HAP-1 (cell line): ENCODE measurements at regions not wholly inside any gene's neighbourhood (a gene's known extent, or its start where the extent isn't known, plus 50 kb on each side); places are given as distances from the start of the nearest gene placed in this dataset.
"Not testable (repeated sequence)": the region's sequence is repeated elsewhere in the genome, so short reads cannot be mapped to it uniquely, and the experiment has no call there.

Experiments
- DNase-seq, 2 experiments: peaks; one replicate each; pipeline ENCODE4 v3.0.0-alpha.2; 2016 to 2020; ENCODE audit warnings: low spot score in 2 of 2
- H3K27me3 ChIP-seq: fragments of 250-450 bp; sonication (Bioruptor Pico); 2 replicates; pipeline ENCODE4 v1.5.1; 2020; ENCODE audit warnings: low read depth, mild to moderate bottlenecking, moderate library complexity
- H3K36me3 ChIP-seq: fragments of 250-450 bp; sonication (Bioruptor Pico); replicated peaks from 2 replicates; pipeline ENCODE4 v1.5.1; 2020; ENCODE audit warnings: mild to moderate bottlenecking
- H3K4me1 ChIP-seq: fragments of 250-450 bp; sonication (Bioruptor Pico); 2 replicates; pipeline ENCODE4 v1.5.1; 2020; ENCODE audit warnings: mild to moderate bottlenecking
- H3K4me3 ChIP-seq: fragments of 250-450 bp; sonication (Bioruptor Pico); 2 replicates; pipeline ENCODE4 v1.5.1; 2020; ENCODE audit warnings: mild to moderate bottlenecking, moderate library complexity
- H3K9me3 ChIP-seq: fragments of 250-450 bp; sonication (Bioruptor Pico); 2 replicates; pipeline ENCODE4 v1.5.1; 2020; ENCODE audit warnings: mild to moderate bottlenecking, moderate library complexity
- in situ Hi-C: fragments of 300-500 bp; cut with MboI; formaldehyde crosslinking; loops from 3 replicates; pipeline ENCODE4 v1.14.3; 2020; ENCODE audit warnings: low sequenced_read_pairs, inconsistent platforms, mixed read lengths

DNA sequence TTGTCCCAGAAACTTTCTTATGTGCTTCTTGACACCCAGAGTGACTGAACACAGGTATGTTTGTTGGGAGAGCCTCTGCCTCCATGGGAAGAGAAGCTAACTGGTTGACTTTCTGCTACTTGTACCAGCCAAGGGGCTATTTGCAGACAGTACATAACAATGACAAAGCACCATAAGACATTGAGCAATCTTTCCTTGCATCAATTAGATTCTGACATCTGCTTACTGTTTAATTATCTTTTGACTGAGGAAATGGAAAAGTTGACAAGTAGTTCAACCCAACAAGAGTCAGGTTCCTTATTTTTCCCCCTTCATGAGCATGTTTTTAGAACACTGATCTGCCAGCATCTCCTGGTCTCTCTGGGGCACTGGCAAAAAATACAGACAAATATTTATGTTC is 157.7 kb downstream of the RPLP1 start:
- Histone ChIP-seq H3K4me1 (no peaks in the 10 kb centered on the region), H3K9me3 (no peaks in the 10 kb centered on the region), H3K4me3 (no peak overlapping the region), H3K27me3 (peaks cover 8% of the 10 kb centered on the region; the same call in 1 of the 2 replicates), H3K36me3 (no peaks in the 10 kb centered on the region)
- in situ Hi-C loops = no loop called here
- DNase-seq = peak in 1 of 2 experiments; percentile 2

DNA sequence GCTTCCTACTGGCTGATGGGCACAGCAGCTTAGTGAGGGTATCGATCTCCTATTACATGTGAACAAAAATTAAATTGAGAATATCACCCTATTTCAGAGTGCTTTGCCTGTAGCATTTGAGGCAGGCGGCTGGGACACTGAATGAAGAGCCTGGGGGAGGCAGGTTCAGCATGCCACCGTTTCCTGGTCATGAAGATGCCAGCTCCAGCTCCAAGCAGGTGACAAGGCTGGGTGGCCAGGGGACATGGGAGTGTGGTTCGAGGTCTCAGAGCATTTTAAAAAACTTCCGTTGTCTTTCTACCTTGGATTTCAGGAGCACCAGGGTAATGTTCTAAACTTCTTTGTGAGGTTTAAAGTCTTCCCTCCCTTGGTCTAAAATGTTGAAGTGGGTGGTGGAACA is 158.2 kb downstream of the RPLP1 start:
- H3K36me3 ChIP-seq = no peaks in the 10 kb centered on the region
- H3K9me3 ChIP-seq = no peaks in the 10 kb centered on the region
- H3K27me3 ChIP-seq = peaks cover 8% of the 10 kb centered on the region; the same call in 1 of the 2 replicates
- no peak for DNase-seq
- in situ Hi-C loops = no loop called here
- H3K4me3 ChIP-seq = no peak overlapping the region
- H3K4me1 ChIP-seq = no peaks in the 10 kb centered on the region

DNA sequence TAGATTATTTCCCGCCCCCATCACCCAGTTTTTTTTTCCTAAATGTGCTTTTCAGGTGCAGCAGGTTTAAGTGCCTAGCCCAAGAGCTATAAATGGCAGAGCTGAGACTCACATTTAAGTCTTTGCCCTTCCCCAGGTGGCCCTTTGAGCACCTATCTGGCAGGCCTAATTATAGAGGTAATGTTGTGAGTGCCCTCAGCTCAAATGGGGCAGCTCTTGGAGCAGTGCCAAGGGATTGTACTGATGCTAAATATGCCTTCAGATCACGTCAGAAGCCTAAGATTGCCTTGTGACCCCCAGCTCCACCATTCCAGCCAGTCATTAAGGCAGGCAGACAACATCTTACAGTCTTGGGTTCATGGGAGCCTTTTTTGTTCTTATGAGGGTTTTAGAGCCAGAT is 159.5 kb downstream of the RPLP1 start:
- peak in 1 of 2 experiments; percentile 7 for DNase-seq
- H3K9me3 ChIP-seq = no peaks in the 10 kb centered on the region
- H3K4me1 ChIP-seq = no peaks in the 10 kb centered on the region
- peaks cover 8% of the 10 kb centered on the region; the same call in 1 of the 2 replicates for H3K27me3 ChIP-seq
- no peak overlapping the region for H3K4me3 ChIP-seq
- H3K36me3 ChIP-seq = no peaks in the 10 kb centered on the region
- in situ Hi-C loops = no loop called here

DNA sequence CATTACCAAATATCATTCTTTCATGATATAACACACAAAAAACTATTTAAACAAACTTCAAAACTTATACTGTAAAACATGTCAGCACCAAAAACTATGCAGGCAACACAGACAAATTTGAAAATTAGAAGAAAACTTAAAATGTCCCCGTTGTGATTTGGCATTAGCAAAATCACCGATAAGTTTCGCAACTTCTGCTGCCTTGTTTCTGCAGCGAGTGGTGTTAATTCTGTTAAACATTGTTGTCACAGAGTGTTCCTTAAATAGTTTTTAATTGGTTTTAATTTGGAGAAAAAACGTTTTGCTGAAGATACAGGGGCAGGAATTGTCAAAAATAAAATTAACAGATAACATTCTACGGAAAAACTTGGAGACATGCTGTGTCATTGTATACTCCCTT is 160.6 kb downstream of the RPLP1 start:
- peaks cover 8% of the 10 kb centered on the region; the same call in 1 of the 2 replicates for H3K27me3 ChIP-seq
- H3K36me3 ChIP-seq = no peaks in the 10 kb centered on the region
- in situ Hi-C loops = no loop called here
- DNase-seq = no peak
- H3K9me3 ChIP-seq = peaks cover 5% of the 10 kb centered on the region; the same call in 1 of the 2 replicates
- H3K4me3 ChIP-seq = no peak overlapping the region
- no peaks in the 10 kb centered on the region for H3K4me1 ChIP-seq

DNA sequence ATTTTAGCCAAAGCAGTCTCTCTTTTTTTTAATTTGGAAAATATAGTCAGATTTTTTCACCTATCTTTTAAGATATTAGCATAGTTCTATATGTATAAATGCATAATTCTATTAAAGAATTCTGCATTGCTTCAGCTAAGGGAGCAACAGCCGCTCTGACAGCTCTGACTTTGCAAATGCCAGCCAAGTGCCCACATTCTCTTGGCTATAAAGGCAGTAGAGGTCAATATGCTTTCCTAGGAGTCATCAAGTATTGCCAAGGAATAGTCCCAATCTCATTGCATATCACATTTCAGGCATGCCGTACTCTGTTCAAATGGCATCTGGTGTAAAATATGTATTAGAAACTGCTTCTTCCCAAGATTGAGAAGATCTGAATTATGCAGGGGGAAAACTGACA is 161.4 kb downstream of the RPLP1 start:
- no peak for DNase-seq
- Histone ChIP-seq H3K36me3 (no peaks in the 10 kb centered on the region), H3K27me3 (peaks cover 8% of the 10 kb centered on the region; the same call in 1 of the 2 replicates), H3K9me3 (peaks cover 7% of the 10 kb centered on the region; the same call in 1 of the 2 replicates), H3K4me3 (no peak overlapping the region), H3K4me1 (no peaks in the 10 kb centered on the region)
- in situ Hi-C loops = no loop called here

DNA sequence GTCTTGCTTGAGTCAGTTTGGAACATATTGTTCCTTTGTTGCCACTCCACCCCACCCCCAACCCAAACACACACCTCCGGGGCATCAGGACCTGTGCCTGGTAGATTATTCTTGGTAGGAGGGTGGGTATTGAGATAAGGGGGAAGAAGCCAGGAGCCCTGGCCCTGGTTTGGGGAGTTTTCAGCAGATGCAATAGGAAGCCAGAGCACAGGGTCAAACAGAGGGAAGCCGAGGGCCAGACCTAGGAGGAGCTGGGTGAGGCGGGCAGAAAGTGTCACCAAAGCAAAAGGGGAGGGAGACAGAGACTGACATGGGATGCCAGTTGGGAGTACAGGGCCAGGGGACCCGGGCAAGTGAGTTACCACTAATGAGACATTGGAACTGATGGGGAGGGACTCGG is 163.1 kb downstream of the RPLP1 start:
- Histone ChIP-seq H3K9me3 (peaks cover 7% of the 10 kb centered on the region; the same call in 1 of the 2 replicates), H3K4me3 (no peak overlapping the region), H3K27me3 (peaks cover 8% of the 10 kb centered on the region; the same call in 1 of the 2 replicates), H3K4me1 (no peaks in the 10 kb centered on the region), H3K36me3 (no peaks in the 10 kb centered on the region)
- in situ Hi-C loops = no loop called here
- DNase-seq = peak in 1 of 2 experiments; percentile 7

DNA sequence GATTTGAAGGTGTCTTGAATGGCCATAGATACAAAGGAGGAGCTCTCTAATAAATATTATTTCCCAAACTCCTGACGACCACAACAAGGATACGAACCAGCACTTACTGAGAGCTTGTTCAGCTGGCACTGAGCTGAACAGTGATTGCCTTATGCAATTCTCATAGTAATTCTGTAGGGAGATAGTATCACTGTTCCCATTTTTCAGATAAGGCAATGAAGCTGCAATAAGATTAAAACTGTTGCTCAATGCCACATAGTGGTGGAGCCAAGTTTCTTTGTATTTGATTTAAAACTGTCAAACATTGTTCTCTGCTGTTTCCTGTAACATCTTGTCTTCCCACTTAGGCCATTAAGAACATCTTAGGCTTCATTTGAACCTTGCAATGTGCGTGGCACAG is 163.9 kb downstream of the RPLP1 start:
- Histone ChIP-seq H3K4me1 (no peaks in the 10 kb centered on the region), H3K4me3 (no peak overlapping the region), H3K36me3 (no peaks in the 10 kb centered on the region), H3K27me3 (peaks cover 8% of the 10 kb centered on the region; the same call in 1 of the 2 replicates), H3K9me3 (peaks cover 7% of the 10 kb centered on the region; the same call in 1 of the 2 replicates)
- in situ Hi-C loops = no loop called here
- DNase-seq = peak in 1 of 2 experiments; percentile 1

DNA sequence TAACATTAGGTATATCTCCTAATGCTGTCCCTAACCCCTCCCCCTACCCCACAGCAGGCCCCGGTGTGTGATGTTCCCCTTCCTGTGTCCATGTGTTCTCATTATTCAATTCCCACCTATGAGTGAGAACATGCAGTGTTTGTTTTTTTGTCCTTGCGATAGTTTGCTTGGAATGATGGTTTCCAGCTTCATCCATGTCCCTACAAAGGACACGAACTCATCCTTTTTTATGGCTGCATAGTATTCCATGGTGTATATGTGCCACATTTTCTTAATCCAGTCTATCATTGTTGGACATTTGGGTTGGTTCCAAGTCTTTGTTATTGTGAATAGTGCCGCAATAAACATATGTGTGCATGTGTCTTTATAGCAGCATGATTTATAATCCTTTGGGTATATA is 164.5 kb downstream of the RPLP1 start:
- H3K4me3 ChIP-seq, H3K9me3 ChIP-seq, H3K4me1 ChIP-seq, H3K27me3 ChIP-seq, H3K36me3 ChIP-seq, DNase-seq, in situ Hi-C loops: not testable (repeated sequence)

DNA sequence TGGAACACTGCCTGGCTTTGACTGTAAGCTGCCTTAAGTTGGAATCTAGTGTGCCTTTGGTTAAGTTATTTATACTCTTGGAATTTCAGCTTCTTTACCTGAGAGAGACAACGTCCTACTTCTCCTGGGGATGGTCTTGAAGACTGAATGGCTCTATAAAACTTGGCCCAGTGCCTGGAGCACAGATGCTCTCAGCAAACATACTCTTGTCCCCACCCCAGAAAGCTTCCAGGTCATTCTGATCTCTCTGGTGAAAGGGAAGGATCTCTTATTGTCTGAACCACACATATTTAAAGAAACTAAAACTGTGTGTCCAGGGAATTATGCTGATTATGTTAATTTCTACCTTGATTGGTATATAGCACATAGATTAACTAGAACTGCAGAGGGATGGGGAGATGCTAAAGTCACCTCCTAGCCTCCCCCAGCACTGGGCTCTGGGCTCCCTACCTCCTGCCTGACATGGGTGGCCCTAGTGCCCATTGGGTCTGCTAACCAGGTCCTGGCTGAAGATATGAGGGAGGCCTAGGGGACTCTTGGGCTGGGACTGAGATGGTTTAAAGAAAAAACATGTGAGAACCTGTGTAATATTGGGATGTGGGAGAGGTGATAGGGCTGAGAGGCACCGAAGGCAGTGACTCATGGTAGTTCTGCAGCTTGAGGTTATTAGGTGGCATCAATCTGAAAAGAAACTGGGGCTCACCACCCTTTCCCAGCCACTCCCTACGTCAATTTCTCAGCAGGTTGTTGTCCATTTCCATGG is 171.0 kb downstream of the RPLP1 start:
- no peaks in the 10 kb centered on the region for H3K36me3 ChIP-seq
- peaks cover 11% of the 10 kb centered on the region; the same call in 1 of the 2 replicates for H3K9me3 ChIP-seq
- H3K4me1 ChIP-seq = no peaks in the 10 kb centered on the region
- in situ Hi-C loops = no loop called here
- no peaks in the 10 kb centered on the region; the same call in 1 of the 2 replicates for H3K27me3 ChIP-seq
- no peak overlapping the region for H3K4me3 ChIP-seq
- peak in 1 of 2 experiments; percentile 12 for DNase-seq

DNA sequence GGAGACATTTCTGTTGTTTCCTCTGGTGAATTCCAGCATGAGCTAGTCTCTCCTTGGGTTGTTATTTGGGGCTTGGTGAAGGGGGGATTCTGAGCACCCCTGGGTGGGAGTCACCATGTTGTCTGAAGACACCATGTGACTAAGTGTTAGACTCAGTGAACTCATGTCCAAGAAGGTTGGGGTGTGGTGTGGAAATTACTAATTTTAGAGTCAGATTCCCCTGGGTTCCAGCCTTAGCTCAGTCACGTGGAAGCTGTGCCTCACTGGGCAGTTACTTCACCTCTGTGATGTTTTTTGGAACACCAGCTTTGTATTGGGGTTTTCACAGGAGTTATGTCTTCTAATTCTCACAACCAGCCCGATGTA is 171.5 kb downstream of the RPLP1 start:
- in situ Hi-C loops = no loop called here
- peaks cover 11% of the 10 kb centered on the region; the same call in 1 of the 2 replicates for H3K9me3 ChIP-seq
- no peaks in the 10 kb centered on the region; the same call in 1 of the 2 replicates for H3K27me3 ChIP-seq
- no peak overlapping the region for H3K4me3 ChIP-seq
- H3K36me3 ChIP-seq = no peaks in the 10 kb centered on the region
- peak in 1 of 2 experiments; percentile 5 for DNase-seq
- H3K4me1 ChIP-seq = no peaks in the 10 kb centered on the region

DNA sequence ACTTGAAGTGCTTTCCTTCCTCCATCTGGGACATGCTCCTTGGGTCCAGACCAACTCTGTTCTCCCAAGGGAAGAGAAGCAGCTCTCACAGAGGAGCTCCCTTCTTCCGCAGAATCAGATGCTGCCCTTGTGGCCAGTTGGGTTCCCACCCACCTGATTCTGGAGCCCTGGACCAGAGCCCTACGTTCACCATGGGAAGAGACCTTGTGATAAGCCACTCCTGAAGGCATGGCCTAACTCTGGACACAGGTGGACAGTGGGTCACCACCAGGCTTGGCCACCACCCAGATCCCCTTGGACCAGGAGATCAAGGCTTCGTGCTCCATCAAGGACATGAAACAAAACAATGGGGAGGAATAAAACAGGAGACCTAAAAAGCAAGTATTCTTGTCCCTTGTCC is 172.2 kb downstream of the RPLP1 start:
- Histone ChIP-seq H3K9me3 (peaks cover 11% of the 10 kb centered on the region; the same call in 1 of the 2 replicates), H3K27me3 (no peaks in the 10 kb centered on the region; the same call in 1 of the 2 replicates), H3K4me3 (no peak overlapping the region), H3K4me1 (no peaks in the 10 kb centered on the region), H3K36me3 (no peaks in the 10 kb centered on the region)
- DNase-seq = peak in 1 of 2 experiments; percentile 5
- in situ Hi-C loops = no loop called here

DNA sequence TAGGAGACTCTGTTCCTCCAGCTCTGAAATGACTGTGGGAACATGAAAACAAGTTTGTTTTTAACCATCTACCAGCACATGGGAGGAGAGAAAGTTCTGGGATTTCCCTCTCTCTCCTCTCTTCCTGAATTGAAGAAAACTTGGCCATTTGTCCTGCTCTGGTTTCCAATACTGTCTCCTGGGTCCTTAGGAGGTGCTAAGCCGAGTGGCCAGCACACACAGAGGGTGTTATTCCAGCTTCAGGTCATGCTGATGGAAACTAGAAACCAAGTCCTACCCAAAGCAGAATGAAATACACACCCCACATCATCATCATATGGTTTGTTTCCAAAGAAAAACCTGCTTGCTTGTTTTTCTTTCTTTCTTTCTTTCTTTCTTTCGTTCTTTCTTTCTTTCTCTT is 172.7 kb downstream of the RPLP1 start:
- no peaks in the 10 kb centered on the region; the same call in 1 of the 2 replicates for H3K27me3 ChIP-seq
- H3K4me1 ChIP-seq = no peaks in the 10 kb centered on the region
- H3K36me3 ChIP-seq = no peaks in the 10 kb centered on the region
- H3K9me3 ChIP-seq = peaks cover 11% of the 10 kb centered on the region; the same call in 1 of the 2 replicates
- DNase-seq = no peak
- in situ Hi-C loops = no loop called here
- no peak overlapping the region for H3K4me3 ChIP-seq

DNA sequence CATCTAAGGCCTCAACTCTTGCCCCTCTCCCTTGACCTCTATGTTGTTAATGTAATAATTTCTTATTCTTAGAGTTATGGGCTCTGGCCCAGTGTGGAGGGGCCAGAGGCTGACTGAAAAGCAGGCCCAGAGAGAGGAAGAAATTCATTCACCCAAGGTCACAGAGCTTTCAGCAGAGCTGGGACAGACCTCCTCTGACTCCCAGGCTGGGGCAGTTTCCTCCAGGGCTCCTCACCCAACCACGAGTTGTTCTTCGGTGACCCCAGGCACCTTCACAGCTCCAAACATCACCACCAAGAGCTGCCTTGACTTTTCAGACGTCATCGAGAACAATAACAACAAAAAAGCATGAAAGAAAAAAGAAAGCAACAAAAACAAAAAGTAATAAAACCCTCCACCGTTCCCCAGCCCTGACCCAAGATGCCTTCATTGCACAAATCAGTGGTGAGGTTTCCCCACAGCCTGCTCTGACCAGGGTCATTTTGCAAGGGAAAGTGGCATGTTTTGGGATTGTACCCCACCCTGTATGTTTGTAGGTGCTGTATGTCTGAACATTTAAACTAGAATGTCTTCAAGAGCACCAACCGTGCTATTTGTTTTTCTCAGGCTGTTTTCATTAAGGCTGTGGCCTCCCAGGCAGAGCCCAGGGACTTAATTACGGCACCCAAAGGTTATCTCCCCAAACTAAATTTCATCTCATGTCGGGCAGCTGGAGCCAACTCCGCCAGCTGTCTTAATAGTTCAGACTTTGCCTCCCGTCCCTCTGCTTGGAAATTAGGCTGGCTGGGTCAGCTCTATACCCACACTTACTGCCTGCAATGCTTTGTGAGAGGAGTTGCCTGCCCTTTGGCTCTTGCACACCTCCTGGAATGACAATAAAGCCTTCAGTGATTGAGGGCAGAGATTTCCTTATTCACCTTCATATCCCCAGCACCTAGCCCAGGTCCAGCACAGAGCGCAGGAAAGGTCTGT is 173.8 kb downstream of the RPLP1 start:
- peaks cover 1% of the 10 kb centered on the region for H3K27me3 ChIP-seq
- H3K4me1 ChIP-seq = no peaks in the 10 kb centered on the region
- peaks cover 11% of the 10 kb centered on the region; the same call in 1 of the 2 replicates for H3K9me3 ChIP-seq
- in situ Hi-C loops = no loop called here
- H3K36me3 ChIP-seq = no peaks in the 10 kb centered on the region
- DNase-seq = peak in 1 of 2 experiments; percentile 5
- no peak overlapping the region for H3K4me3 ChIP-seq
